ENCODE measurements at regions not wholly inside any gene's neighbourhood (a gene's known extent, or its start where the extent isn't known, plus 50 kb on each side); places are given as distances from the start of the nearest gene placed in this dataset.
"Not testable (repeated sequence)": the region's sequence is repeated elsewhere in the genome, so short reads cannot be mapped to it uniquely, and the experiment has no call there.

DNA sequence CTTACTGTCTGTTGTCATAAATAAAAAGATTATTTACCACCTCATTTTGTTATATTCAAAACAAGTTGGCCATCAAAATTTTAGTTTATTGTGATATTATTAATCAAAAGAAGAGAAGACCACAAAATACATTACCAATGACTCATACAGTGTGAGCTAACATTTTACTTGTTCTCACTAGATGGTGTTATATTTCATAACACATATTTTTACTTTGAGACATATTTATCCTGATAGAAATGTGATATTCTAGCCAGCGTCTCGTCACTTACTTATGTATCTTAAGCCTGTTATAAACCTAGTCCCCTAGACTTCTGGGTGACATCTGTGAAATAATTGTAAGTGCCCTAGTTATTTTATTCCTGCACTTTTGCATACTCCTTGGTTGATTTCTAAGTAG, 263.2 kb downstream of the CDH7 start:
- H3K27ac Mint-ChIP-seq = no peak overlapping the region
- no peaks in the 10 kb centered on the region for H3K4me1 Mint-ChIP-seq (ENCODE audit: low read depth)
- H3K4me3 Mint-ChIP-seq (ENCODE audit: low read depth) = no peak overlapping the region
- H3K36me3 Mint-ChIP-seq (ENCODE audit: low read depth) = no peaks in the 10 kb centered on the region
- DNase-seq (ENCODE audit: low spot score) = no peak
- intact Hi-C loops (cut with micrococcal nuclease) = no loop called here
- H3K27me3 Mint-ChIP-seq (ENCODE audit: low read depth) = no peaks in the 10 kb centered on the region
- peaks cover 14% of the 10 kb centered on the region for H3K9me3 Mint-ChIP-seq

DNA sequence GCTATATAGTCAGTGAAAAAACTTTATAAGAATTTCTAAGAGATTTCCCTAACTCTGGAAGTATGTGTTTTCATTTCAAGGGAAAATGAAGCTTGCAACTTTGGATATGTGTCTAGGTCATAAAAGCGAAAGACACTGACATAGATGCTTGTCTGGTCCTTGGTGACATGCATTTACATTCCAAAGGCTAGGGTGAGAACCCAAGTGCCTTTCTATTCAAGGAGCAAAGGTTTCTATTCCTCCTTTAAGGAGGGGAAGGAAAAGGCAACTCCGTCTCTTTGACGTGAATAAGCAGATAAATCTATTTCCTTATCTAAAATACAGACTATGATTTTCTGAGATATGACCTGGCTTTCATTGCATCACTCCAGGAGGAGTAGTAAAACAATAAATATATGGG, 261.1 kb downstream of the CDH7 start:
- H3K4me1 Mint-ChIP-seq (ENCODE audit: low read depth) = no peaks in the 10 kb centered on the region
- H3K27me3 Mint-ChIP-seq (ENCODE audit: low read depth) = no peaks in the 10 kb centered on the region
- H3K27ac Mint-ChIP-seq = no peak overlapping the region
- no peaks in the 10 kb centered on the region for H3K36me3 Mint-ChIP-seq (ENCODE audit: low read depth)
- intact Hi-C loops (cut with micrococcal nuclease) = no loop called here
- peaks cover 20% of the 10 kb centered on the region for H3K9me3 Mint-ChIP-seq
- no peak for DNase-seq (ENCODE audit: low spot score)
- H3K4me3 Mint-ChIP-seq (ENCODE audit: low read depth) = no peak overlapping the region

DNA sequence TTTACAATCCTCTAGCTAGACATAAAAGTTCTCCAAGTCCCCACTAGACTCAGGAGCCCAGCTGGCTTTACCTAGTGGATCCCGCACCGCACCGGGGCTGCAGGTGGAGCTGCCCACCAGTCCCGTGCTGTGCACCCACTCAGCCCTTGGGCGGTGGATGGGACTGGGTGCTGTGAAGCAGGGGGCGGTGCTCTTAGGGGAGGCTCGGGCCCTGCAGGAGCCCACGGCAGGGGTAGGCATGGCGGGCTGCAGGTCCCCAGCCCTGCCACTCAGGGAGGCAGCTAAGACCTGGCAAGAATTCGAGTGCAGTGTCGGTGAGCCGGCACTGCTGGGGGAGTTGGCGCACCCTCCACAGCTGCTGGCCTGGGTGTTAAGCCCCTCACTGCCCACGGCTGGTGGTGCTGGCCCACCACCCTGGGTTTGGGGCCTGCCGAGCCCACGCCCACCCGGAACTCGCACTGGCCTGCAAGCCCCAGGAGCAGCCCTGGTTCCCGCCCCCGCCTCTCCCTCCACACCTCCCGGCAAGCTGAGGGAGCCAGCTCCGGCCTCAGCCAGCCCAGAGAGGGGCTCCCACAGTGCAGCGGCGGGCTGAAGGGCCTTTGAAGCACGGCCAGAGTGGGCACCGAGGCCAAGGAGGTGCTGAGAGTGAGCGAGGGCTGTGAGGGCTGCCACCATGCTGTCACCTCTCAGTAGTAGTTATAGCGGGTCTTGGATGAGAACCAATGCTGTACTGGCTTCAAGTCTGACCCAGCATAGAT, 255.2 kb downstream of the CDH7 start:
- no peak overlapping the region for H3K4me3 Mint-ChIP-seq (ENCODE audit: low read depth)
- peaks cover 24% of the 10 kb centered on the region for H3K9me3 Mint-ChIP-seq
- intact Hi-C loops (cut with micrococcal nuclease) = no loop called here
- no peak for DNase-seq (ENCODE audit: low spot score)
- no peaks in the 10 kb centered on the region for H3K36me3 Mint-ChIP-seq (ENCODE audit: low read depth)
- no peaks in the 10 kb centered on the region for H3K4me1 Mint-ChIP-seq (ENCODE audit: low read depth)
- no peak overlapping the region for H3K27ac Mint-ChIP-seq
- no peaks in the 10 kb centered on the region for H3K27me3 Mint-ChIP-seq (ENCODE audit: low read depth)

DNA sequence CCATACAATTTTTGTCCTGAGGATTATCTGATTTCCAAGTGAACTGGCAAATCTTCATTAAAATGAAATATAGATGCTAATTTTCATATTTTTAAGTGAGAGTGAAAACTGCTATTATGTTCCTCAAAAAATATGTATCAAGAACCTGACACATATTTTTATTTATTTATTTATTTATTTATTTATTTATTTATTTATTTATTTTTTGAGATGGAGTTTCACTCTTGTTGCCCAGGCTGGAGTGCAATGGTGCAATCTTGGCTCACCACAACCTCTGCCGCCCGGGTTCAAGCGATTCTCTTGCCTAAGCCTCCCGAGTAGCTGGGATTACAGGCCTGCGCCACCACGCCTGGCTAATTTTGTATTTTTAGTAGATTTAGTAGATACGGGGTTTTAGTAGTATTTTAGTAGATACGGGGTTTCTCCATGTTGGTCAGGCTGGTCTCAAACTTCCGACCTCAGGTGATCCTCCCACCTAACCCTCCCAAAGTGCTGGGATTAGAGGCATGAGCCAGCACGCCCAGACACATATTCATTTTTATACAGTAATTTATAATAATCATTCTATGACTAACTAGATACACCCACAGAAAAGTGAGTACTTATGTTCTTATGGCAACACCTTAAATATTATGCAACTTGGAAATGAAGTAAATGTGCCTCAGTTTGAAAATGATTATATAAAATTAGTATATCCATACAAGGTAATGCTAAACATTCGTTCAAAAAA, 248.3 kb downstream of the CDH7 start:
- H3K27me3 Mint-ChIP-seq (ENCODE audit: low read depth); H3K4me1 Mint-ChIP-seq (ENCODE audit: low read depth); H3K4me3 Mint-ChIP-seq (ENCODE audit: low read depth); H3K36me3 Mint-ChIP-seq (ENCODE audit: low read depth); intact Hi-C loops (cut with micrococcal nuclease); H3K27ac Mint-ChIP-seq; DNase-seq (ENCODE audit: low spot score): not testable (repeated sequence)
- peaks cover 16% of the 10 kb centered on the region for H3K9me3 Mint-ChIP-seq

DNA sequence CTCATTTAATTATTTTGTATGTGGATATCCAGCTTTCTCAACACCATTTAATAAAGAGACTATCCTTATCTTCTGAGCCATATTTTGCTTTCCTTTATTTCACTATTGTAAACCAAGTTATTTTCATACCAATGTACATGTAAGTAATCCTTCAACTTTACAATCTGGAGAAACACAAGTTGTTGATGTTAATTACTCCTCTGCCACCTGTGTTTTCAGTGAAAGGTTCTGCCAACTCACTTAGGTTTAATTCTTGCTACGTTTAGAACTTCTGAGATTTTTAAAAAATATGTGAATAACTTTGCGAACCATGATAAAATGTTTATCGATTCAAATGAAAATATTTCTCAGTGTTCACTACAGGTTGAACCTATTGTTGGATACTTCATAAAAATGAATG, 244.4 kb downstream of the CDH7 start:
- Mint-ChIP-seq H3K27ac (no peak overlapping the region), H3K4me3 (ENCODE audit: low read depth) (no peak overlapping the region)

DNA sequence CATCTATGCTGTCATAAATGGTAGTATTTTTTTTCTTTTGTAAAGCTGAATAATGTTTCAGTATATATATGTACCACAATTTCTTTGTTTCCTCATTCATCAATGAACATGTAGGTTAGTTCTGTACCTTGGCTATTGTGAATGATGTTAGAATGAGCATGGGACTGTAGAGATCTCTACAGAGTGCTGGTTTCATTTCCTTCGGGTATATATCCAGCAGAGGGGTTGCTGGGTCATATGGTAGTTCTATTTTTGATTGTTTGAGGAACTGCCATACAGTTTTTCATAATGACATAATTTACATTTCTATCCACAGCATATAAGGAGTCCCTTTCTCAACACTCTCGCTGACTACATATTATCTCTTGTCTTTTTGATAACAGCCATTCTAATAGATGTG, 243.5 kb downstream of the CDH7 start:
- H3K4me1 Mint-ChIP-seq (ENCODE audit: low read depth) = no peaks in the 10 kb centered on the region
- H3K9me3 Mint-ChIP-seq = peaks cover 5% of the 10 kb centered on the region
- no peak for DNase-seq (ENCODE audit: low spot score)
- no peak overlapping the region for H3K4me3 Mint-ChIP-seq (ENCODE audit: low read depth)
- no peaks in the 10 kb centered on the region for H3K27me3 Mint-ChIP-seq (ENCODE audit: low read depth)
- no peaks in the 10 kb centered on the region for H3K36me3 Mint-ChIP-seq (ENCODE audit: low read depth)
- intact Hi-C loops (cut with micrococcal nuclease) = no loop called here
- no peak overlapping the region for H3K27ac Mint-ChIP-seq

More for the DNA sequence above, 244.4 kb downstream of the CDH7 start:
- Mint-ChIP-seq H3K27me3 (ENCODE audit: low read depth) (no peaks in the 10 kb centered on the region), H3K9me3 (peaks cover 5% of the 10 kb centered on the region), H3K36me3 (ENCODE audit: low read depth) (no peaks in the 10 kb centered on the region), H3K4me1 (ENCODE audit: low read depth) (no peaks in the 10 kb centered on the region)
- intact Hi-C loops (cut with micrococcal nuclease) = no loop called here
- DNase-seq (ENCODE audit: low spot score) = no peak

DNA sequence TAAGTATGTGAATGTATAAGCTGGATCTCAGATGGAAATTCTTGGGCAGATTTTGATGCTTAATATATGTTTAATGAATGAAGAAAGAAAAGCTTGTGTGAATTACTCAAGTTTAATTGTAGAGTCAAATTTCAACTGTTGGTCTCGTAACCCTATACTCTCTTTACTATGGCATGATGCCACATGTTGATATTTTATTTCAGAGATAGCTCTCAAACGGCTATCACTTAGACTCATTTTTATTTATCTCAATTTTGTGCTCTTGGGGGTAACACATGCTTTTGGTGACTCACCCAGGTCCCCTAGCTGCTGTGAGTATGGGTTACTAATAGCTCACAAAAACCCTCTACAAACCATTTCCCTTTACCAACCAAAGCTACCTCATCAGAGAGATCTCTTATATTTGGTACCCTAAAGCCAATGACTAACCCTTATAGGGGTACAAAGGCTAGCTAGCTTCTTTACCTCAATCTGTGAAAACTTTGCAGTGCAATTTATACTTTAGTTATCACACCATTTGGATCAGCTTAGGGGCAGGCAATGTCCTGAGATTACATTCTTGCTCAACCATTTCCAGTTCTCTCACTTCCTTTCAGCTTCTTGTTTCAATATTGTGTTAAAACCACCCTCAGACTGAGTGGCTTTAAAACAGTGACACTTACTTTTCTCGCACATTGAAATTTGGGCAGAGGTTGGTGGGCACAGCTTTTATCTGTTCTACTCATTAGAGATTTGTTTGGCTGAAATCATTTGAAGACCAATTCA, 240.3 kb downstream of the CDH7 start:
- intact Hi-C loops (cut with micrococcal nuclease) = no loop called here
- H3K36me3 Mint-ChIP-seq (ENCODE audit: low read depth) = no peaks in the 10 kb centered on the region
- H3K4me3 Mint-ChIP-seq (ENCODE audit: low read depth) = no peak overlapping the region
- DNase-seq (ENCODE audit: low spot score) = no peak
- no peaks in the 10 kb centered on the region for H3K9me3 Mint-ChIP-seq
- H3K27ac Mint-ChIP-seq = no peak overlapping the region
- no peaks in the 10 kb centered on the region for H3K27me3 Mint-ChIP-seq (ENCODE audit: low read depth)
- no peaks in the 10 kb centered on the region for H3K4me1 Mint-ChIP-seq (ENCODE audit: low read depth)

DNA sequence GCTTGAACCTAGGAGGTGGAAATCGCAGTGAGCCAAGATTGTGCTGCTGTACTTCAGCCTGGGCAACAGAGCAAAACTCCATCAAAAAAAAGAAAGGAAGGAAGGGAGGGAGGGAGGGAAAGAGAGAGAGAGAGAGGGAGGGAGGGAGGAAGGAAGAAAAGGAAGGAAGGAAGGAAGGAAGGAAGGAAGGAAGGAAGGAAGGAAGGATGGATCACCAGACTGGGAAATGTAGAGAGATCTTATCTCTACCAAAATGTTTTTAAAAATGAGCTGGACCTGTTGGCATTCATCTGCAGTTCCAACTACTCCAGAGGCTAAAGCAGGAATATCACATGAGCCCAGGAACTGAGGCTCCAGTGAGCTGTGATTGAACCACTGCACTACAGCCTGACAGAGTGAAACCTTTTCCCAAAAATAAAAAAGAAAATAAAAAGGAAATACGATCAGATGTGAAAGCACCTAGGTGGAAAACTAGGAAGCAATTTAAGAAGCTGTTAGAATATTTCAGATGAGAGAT, 239.4 kb downstream of the CDH7 start:
- no peak overlapping the region for H3K4me3 Mint-ChIP-seq (ENCODE audit: low read depth)
- no peaks in the 10 kb centered on the region for H3K9me3 Mint-ChIP-seq
- H3K4me1 Mint-ChIP-seq (ENCODE audit: low read depth) = no peaks in the 10 kb centered on the region
- intact Hi-C loops (cut with micrococcal nuclease) = no loop called here
- no peaks in the 10 kb centered on the region for H3K36me3 Mint-ChIP-seq (ENCODE audit: low read depth)
- H3K27ac Mint-ChIP-seq = no peak overlapping the region
- no peaks in the 10 kb centered on the region for H3K27me3 Mint-ChIP-seq (ENCODE audit: low read depth)
- DNase-seq (ENCODE audit: low spot score) = no peak

DNA sequence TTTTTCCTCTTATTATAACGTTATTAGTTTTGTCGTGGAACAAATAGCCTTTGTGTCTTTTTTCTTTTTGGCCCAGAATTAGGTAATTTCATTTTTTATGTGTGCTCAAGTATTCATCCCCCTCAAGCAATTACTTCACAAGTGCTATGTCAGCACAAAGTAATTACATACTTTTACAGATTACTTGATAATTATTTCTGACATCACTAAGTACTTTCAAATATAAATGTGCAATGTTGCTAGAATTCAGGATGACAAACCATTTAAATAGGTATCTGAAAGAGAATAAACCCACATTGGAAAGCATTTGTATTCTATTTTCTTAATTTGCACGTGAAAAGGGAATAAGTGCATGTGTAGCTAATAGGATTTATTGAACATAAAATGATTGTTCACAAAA, 238.2 kb downstream of the CDH7 start:
- Mint-ChIP-seq H3K36me3 (ENCODE audit: low read depth) (no peaks in the 10 kb centered on the region), H3K27ac (no peak overlapping the region), H3K4me1 (ENCODE audit: low read depth) (no peaks in the 10 kb centered on the region), H3K9me3 (peaks cover 3% of the 10 kb centered on the region), H3K4me3 (ENCODE audit: low read depth) (no peak overlapping the region), H3K27me3 (ENCODE audit: low read depth) (no peaks in the 10 kb centered on the region)
- intact Hi-C loops (cut with micrococcal nuclease) = no loop called here
- DNase-seq (ENCODE audit: low spot score) = no peak

DNA sequence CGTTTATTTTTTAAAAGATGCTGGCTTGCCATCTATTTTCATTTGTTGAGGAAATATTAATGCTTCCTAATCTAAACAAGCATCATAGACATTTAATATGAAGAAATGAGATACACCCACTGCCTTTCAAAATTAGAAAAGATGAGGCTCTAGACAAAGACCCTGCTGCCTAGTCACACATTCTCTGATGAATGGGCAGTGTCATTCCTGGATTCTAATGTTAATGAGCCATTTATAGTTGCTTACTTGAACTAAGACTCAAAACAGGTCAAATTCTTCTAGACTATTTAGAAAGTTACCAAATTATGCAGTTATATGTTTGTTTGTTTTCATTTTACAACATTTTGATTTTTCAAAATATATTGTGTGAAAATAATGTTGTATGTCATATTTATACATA, 237.6 kb downstream of the CDH7 start:
- no peak overlapping the region for H3K27ac Mint-ChIP-seq
- H3K4me1 Mint-ChIP-seq (ENCODE audit: low read depth) = no peaks in the 10 kb centered on the region
- intact Hi-C loops (cut with micrococcal nuclease) = no loop called here
- no peak for DNase-seq (ENCODE audit: low spot score)
- peaks cover 3% of the 10 kb centered on the region for H3K9me3 Mint-ChIP-seq
- H3K27me3 Mint-ChIP-seq (ENCODE audit: low read depth) = no peaks in the 10 kb centered on the region
- H3K4me3 Mint-ChIP-seq (ENCODE audit: low read depth) = no peak overlapping the region
- H3K36me3 Mint-ChIP-seq (ENCODE audit: low read depth) = no peaks in the 10 kb centered on the region

DNA sequence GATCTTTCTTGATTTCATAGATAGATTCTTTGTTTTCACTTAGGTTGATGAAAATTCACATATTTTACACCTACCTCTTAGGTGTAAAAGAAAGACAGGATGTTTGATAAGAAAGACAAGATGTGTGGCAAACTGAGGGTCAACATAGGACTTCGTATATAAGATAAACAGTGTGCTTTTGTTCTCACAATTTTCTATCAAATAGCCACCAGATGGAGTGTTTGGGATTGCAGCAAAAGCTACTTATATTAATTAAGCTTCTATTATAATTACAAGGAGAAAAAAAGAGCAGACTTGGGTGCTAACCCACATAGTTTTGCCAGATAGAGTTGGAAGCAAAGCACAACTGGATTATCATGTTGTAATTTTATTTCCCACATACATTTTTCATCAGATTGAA, 232.9 kb downstream of the CDH7 start:
- no peaks in the 10 kb centered on the region for H3K4me1 Mint-ChIP-seq (ENCODE audit: low read depth)
- no peak for DNase-seq (ENCODE audit: low spot score)
- H3K27ac Mint-ChIP-seq = no peak overlapping the region
- no peaks in the 10 kb centered on the region for H3K36me3 Mint-ChIP-seq (ENCODE audit: low read depth)
- H3K9me3 Mint-ChIP-seq = peaks cover 20% of the 10 kb centered on the region
- intact Hi-C loops (cut with micrococcal nuclease) = no loop called here
- no peaks in the 10 kb centered on the region for H3K27me3 Mint-ChIP-seq (ENCODE audit: low read depth)
- H3K4me3 Mint-ChIP-seq (ENCODE audit: low read depth) = no peak overlapping the region

DNA sequence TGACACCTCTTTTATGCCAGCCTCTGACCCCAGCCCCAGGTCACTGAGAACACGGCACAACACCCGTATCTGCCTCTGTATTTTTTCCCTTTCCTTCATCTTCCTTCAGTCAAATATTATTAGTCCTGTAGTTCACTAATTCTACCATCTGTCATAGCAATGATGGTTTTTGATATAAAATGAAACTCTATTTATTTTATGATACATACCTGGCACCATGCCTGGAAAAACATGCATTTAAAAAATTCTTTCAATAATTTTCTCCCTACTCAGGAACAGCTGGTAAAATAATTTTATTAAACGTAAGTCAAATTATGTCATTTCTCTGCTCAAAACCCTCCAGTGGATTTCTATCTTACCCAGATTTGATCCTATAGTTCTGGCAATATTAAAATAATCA, 224.7 kb downstream of the CDH7 start:
- Mint-ChIP-seq H3K9me3 (peaks cover 16% of the 10 kb centered on the region), H3K27ac (no peak overlapping the region), H3K4me3 (ENCODE audit: low read depth) (no peak overlapping the region), H3K27me3 (ENCODE audit: low read depth) (no peaks in the 10 kb centered on the region), H3K36me3 (ENCODE audit: low read depth) (no peaks in the 10 kb centered on the region), H3K4me1 (ENCODE audit: low read depth) (no peaks in the 10 kb centered on the region)
- no peak for DNase-seq (ENCODE audit: low spot score)
- intact Hi-C loops (cut with micrococcal nuclease) = no loop called here

DNA sequence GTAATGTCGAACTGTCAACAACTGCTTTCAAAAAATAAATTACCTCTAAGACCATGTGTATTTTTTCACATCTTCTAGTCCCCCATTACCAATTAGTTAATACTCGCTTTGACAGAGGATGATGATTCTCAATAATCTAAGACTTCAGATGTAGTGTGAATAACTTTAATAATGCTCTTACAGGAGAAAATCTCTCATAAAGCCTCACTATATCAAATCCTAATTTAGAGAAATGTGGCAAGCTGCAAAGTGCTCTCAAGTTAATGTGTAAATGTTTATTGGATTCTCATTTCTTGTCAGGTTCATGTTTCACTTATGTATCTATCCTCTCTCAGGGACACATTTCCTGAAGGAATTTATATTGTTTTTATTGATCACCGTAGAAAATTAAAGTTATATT, 223.9 kb downstream of the CDH7 start:
- Mint-ChIP-seq H3K4me3 (ENCODE audit: low read depth) (no peak overlapping the region), H3K4me1 (ENCODE audit: low read depth) (no peaks in the 10 kb centered on the region), H3K9me3 (peaks cover 16% of the 10 kb centered on the region), H3K27me3 (ENCODE audit: low read depth) (no peaks in the 10 kb centered on the region), H3K27ac (no peak overlapping the region), H3K36me3 (ENCODE audit: low read depth) (no peaks in the 10 kb centered on the region)
- DNase-seq (ENCODE audit: low spot score) = no peak
- intact Hi-C loops (cut with micrococcal nuclease) = no loop called here
